ENCODE measurements at regions not wholly inside any gene's neighbourhood (a gene's known extent, or its start where the extent isn't known, plus 50 kb on each side); places are given as distances from the start of the nearest gene placed in this dataset.
"Not testable (repeated sequence)": the region's sequence is repeated elsewhere in the genome, so short reads cannot be mapped to it uniquely, and the experiment has no call there.

- no peak for DNase-seq
Measured at GRCh38 chr5:145562931-145563330, 272.2 kb downstream of the PRELID2 start.

- DNase-seq: no peak
Measured at GRCh38 chr5:145558288-145558687, 276.9 kb downstream of the PRELID2 start.

- no peak for DNase-seq
Measured at GRCh38 chr5:145557345-145557744, 277.8 kb downstream of the PRELID2 start.

GRCh38 chr5:145554399-145554798, 280.7 kb downstream of the PRELID2 start:
- no peak for DNase-seq

GRCh38 chr5:145553177-145553576, 282.0 kb downstream of the PRELID2 start:
- no peak for DNase-seq

- DNase-seq: no peak
Measured at GRCh38 chr5:145551714-145552113, 283.4 kb downstream of the PRELID2 start.

GRCh38 chr5:145548097-145548496, 287.0 kb downstream of the PRELID2 start:
- no peak for DNase-seq

- DNase-seq: no peak
Measured at GRCh38 chr5:145544401-145544800, 290.7 kb downstream of the PRELID2 start.

- DNase-seq: no peak
Measured at GRCh38 chr5:145543968-145544367, 291.2 kb downstream of the PRELID2 start.

GRCh38 chr5:145540375-145540774, 294.8 kb downstream of the PRELID2 start:
- DNase-seq: no peak

- DNase-seq: no peak
Measured at GRCh38 chr5:145539201-145539600, 295.9 kb downstream of the PRELID2 start.

- no peak for DNase-seq
Measured at GRCh38 chr5:145536133-145536532, 299.0 kb downstream of the PRELID2 start.

GRCh38 chr5:145531038-145531734, 304.0 kb downstream of the PRELID2 start:
- DNase-seq: no peak

GRCh38 chr5:145521523-145521922, 313.6 kb downstream of the PRELID2 start:
- no peak for DNase-seq

- no peak for DNase-seq
Measured at GRCh38 chr5:145521066-145521465, 314.1 kb downstream of the PRELID2 start.

- no peak for DNase-seq
Measured at GRCh38 chr5:145520335-145520734, 314.8 kb downstream of the PRELID2 start.

- not testable (repeated sequence) for DNase-seq
Measured at GRCh38 chr5:145517588-145517987, 317.6 kb downstream of the PRELID2 start.

GRCh38 chr5:145511351-145511750, 323.8 kb downstream of the PRELID2 start:
- DNase-seq: no peak

- no peak for DNase-seq
Measured at GRCh38 chr5:145510769-145511168, 324.4 kb downstream of the PRELID2 start.

- no peak for DNase-seq
Measured at GRCh38 chr5:145510324-145510723, 324.8 kb downstream of the PRELID2 start.

GRCh38 chr5:145509336-145510136, 325.6 kb downstream of the PRELID2 start:
- no peak for DNase-seq

GRCh38 chr5:145506185-145506850, 328.8 kb downstream of the PRELID2 start:
- DNase-seq: no peak

- no peak for DNase-seq
Measured at GRCh38 chr5:145502906-145503305, 332.2 kb downstream of the PRELID2 start.

GRCh38 chr5:145500710-145501109, 334.4 kb downstream of the PRELID2 start:
- DNase-seq: no peak

All from stimulated activated CD4-positive, alpha-beta T cell treated with anti-CD3 and anti-CD28 coated beads, Interleukin-4, amount 100 ng/mL, for 24 hours (primary cell).